ENCODE measurements at regions not wholly inside any gene's neighbourhood (a gene's known extent, or its start where the extent isn't known, plus 50 kb on each side); places are given as distances from the start of the nearest gene placed in this dataset.

- TF ChIP-seq EZH2 (IDR thresholded peaks at IDR 0.05): no peak
- no peak for TF ChIP-seq FOXP2 (optimal IDR thresholded peaks at IDR 0.05; ENCODE audit: control extremely low read depth, extremely low read length, insufficient read depth)
- no peak for TF ChIP-seq POLR2AphosphoS5 (IDR thresholded peaks at IDR 0.05; ENCODE audit: borderline replicate concordance, low read depth, low read length)
These were observed 644.4 kb upstream of the MIS18BP1 start for GRCh38 chr14:45897439-45897838.
